ENCODE measurements at regions not wholly inside any gene's neighbourhood (a gene's known extent, or its start where the extent isn't known, plus 50 kb on each side); places are given as distances from the start of the nearest gene placed in this dataset.

DNA sequence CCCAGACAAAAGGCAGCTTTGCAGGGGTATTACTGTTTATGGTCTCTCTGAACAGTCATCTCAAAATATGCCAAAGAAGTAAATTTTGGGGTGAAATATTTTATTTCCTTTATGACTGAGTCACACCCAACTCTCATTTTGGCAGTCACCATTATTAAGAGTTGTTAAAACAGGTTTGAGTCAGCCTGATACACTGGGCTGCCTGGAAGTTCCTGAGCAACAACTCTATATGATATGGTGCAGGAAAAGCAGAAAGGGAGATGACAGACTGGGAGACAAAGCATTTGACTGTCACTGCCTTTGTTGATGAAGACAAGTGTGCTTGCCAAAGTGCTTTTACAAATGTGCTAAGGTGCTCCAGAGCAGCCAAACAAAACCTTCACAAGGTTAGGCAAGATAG is 1263.5 kb downstream of the PCDH7 start:
- H3K4ac ChIP-seq (replicated peaks; ENCODE audit: insufficient read length, low read depth, low read length) = no peak overlapping the region
- FAIRE-seq (no peak), DNase-seq (ENCODE audit: low read depth in 1 of 2, low spot score in 2 of 2) (no peak)
- H2BK120ac ChIP-seq (replicated peaks; ENCODE audit: low read depth, low read length) = no peak overlapping the region
- H3K9ac ChIP-seq (replicated peaks in 1 of 4; ENCODE audit: extremely low read depth in 1 of 4, low read depth in 3 of 4, low read length in 3 of 4) = no peak overlapping the region
- no peaks in the 10 kb centered on the region for H3K79me2 ChIP-seq (ENCODE audit: control insufficient read depth in 1 of 2, insufficient read depth in 2 of 2, low read length in 2 of 2)
- H3K14ac ChIP-seq (ENCODE audit: insufficient read length) = no peak overlapping the region
- no peak overlapping the region for H3K56ac ChIP-seq (replicated peaks; ENCODE audit: insufficient read length, low read depth, low read length)
- H3K79me1 ChIP-seq (ENCODE audit: low read depth, low read length) = no peaks in the 10 kb centered on the region
- no peak overlapping the region for H2BK20ac ChIP-seq (ENCODE audit: low read length)
- no peak overlapping the region for H3K4me3 ChIP-seq (ENCODE audit: extremely low read depth in 1 of 4, insufficient read depth in 2 of 4, low read depth in 3 of 4, low read length in 4 of 4)
- H4K20me1 ChIP-seq (replicated peaks in 1 of 2; ENCODE audit: control insufficient read depth in 1 of 2, insufficient read depth in 2 of 2, low read length in 2 of 2) = no peaks in the 10 kb centered on the region
- POLR2A ChIA-PET (ENCODE audit: partially characterized antibody) = no interaction called here
- H3K23me2 ChIP-seq (ENCODE audit: low read depth, low read length) = no peaks in the 10 kb centered on the region
- H4K8ac ChIP-seq (ENCODE audit: extremely low read depth, insufficient read depth, low read length) = no peak overlapping the region
- H3K4me2 ChIP-seq (ENCODE audit: insufficient read depth in 1 of 2, low read depth in 2 of 2, low read length in 2 of 2) = no peak overlapping the region
- no peaks in the 10 kb centered on the region for H3K9me3 ChIP-seq (ENCODE audit: insufficient read depth in 2 of 2, low read depth in 1 of 2, low read length in 1 of 2)
- no peak overlapping the region for H3K23ac ChIP-seq (ENCODE audit: insufficient read length)
- no peaks in the 10 kb centered on the region for H3K27me3 ChIP-seq (replicated peaks in 1 of 4; ENCODE audit: control insufficient read depth in 3 of 4, extremely low read depth in 1 of 4, insufficient read depth in 3 of 4, low read length in 3 of 4)
- H2BK12ac ChIP-seq (ENCODE audit: low read depth, low read length) = no peak overlapping the region
- H2BK5ac ChIP-seq (ENCODE audit: low read depth, low read length) = no peak overlapping the region
- no peak overlapping the region for H2AK5ac ChIP-seq (ENCODE audit: low read depth, low read length)
- no peak overlapping the region for H3K18ac ChIP-seq (ENCODE audit: extremely low read depth, low read length)
- CTCF ChIA-PET (ENCODE audit: partially characterized antibody) = no interaction called here
- no peak overlapping the region for H3K27ac ChIP-seq (ENCODE audit: low read depth, low read length)
- H2AFZ ChIP-seq (ENCODE audit: low read length) = no peak overlapping the region
- H4K91ac ChIP-seq (replicated peaks; ENCODE audit: insufficient read length, low read length) = no peak overlapping the region
- no peaks in the 10 kb centered on the region for H3K36me3 ChIP-seq (ENCODE audit: control insufficient read depth in 2 of 4, insufficient read depth in 4 of 4, low read length in 3 of 4)
- H2BK15ac ChIP-seq (ENCODE audit: low read length) = no peak overlapping the region
- H3K4me1 ChIP-seq (replicated peaks in 1 of 4; ENCODE audit: control insufficient read depth in 3 of 4, insufficient read depth in 4 of 4, low read length in 3 of 4) = no peaks in the 10 kb centered on the region
- no peak overlapping the region for H4K5ac ChIP-seq (ENCODE audit: insufficient read length, low read depth, low read length)
- TF ChIP-seq, protein P1, sequence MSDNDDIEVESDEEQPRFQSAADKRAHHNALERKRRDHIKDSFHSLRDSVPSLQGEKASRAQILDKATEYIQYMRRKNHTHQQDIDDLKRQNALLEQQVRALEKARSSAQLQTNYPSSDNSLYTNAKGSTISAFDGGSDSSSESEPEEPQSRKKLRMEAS (IDR thresholded peaks at IDR 0.05) = no peak
- TF ChIP-seq KDM5A (IDR thresholded peaks at IDR 0.05; ENCODE audit: low read length) = no peak
